H1 (cell line): ENCODE measurements at regions not wholly inside any gene's neighbourhood (a gene's known extent, or its start where the extent isn't known, plus 50 kb on each side); places are given as distances from the start of the nearest gene placed in this dataset.

Source experiments
- CTCF ChIA-PET: fragments of 300-600 bp; sonication (Branson Sonifier 250); formaldehyde crosslinking; loops from one replicate; lab custom pipeline; 2021; ENCODE audit not compliant: partially characterized antibody; lab: Charles Lee
- POLR2A ChIA-PET: fragments of 300-600 bp; sonication (Branson Sonifier 250); formaldehyde crosslinking; loops from one replicate; lab custom pipeline; 2021; ENCODE audit warnings: inconsistent platforms; ENCODE audit not compliant: partially characterized antibody; lab: Charles Lee
- DNase-seq, 2 experiments: peaks; one replicate each; pipeline versions ENCODE4 v3.0.0 to v3.0.0-alpha.2; 2010 to 2022; ENCODE audit warnings: low spot score in 2 of 2, low read depth in 1 of 2, mixed read lengths in 1 of 2
- FAIRE-seq: peaks from 2 replicates; lab custom pipeline; 2011; peaks lifted over from hg19 to GRCh38; lab: Jason Lieb, UNC
- H2AFZ ChIP-seq: 2 replicates; pipeline ENCODE4 v1.8.1; 2012; ENCODE audit warnings: low read length, inconsistent platforms
- H2AK5ac ChIP-seq: 2 replicates; pipeline ENCODE4 v1.6.1; 2013; ENCODE audit warnings: low read depth, low read length
- H2BK120ac ChIP-seq: replicated peaks from 2 replicates; pipeline ENCODE3; 2013; ENCODE audit warnings: low read depth, low read length, inconsistent platforms
- H2BK12ac ChIP-seq: 2 replicates; pipeline ENCODE4 v1.6.1; 2013; ENCODE audit warnings: low read depth, low read length
- H2BK15ac ChIP-seq: 2 replicates; pipeline ENCODE4 v1.6.1; 2013; ENCODE audit warnings: low read length
- H2BK20ac ChIP-seq: 2 replicates; pipeline ENCODE4 v1.6.1; 2013; ENCODE audit warnings: low read length
- H2BK5ac ChIP-seq: 2 replicates; pipeline ENCODE4 v1.6.1; 2013; ENCODE audit warnings: low read depth, low read length
- H3K14ac ChIP-seq: 2 replicates; pipeline ENCODE4 v1.6.1; 2013; ENCODE audit warnings: inconsistent platforms; ENCODE audit not compliant: insufficient read length
- H3K18ac ChIP-seq: 2 replicates; pipeline ENCODE4 v1.6.1; 2013; ENCODE audit warnings: low read length; ENCODE audit errors: extremely low read depth
- H3K23ac ChIP-seq: 2 replicates; pipeline ENCODE4 v1.6.1; 2013; ENCODE audit warnings: inconsistent platforms; ENCODE audit not compliant: insufficient read length
- H3K23me2 ChIP-seq: 2 replicates; pipeline ENCODE4 v1.6.1; 2013; ENCODE audit warnings: low read depth, low read length
- H3K27ac ChIP-seq: 2 replicates; pipeline ENCODE4 v1.6.1; 2011; ENCODE audit warnings: low read depth, low read length, inconsistent platforms
- H3K27me3 ChIP-seq, 4 experiments: replicated peaks in 1 of 4; 1 replicate in 1 of 4; 2 replicates in 3 of 4; pipeline versions ENCODE4 v1.6.1 to v1.8.1; 2011 to 2013; ENCODE audit warnings: low read length in 3 of 4, mild to moderate bottlenecking in 3 of 4, inconsistent platforms in 2 of 4, mixed read lengths in 2 of 4, moderate library complexity in 1 of 4; ENCODE audit not compliant: control insufficient read depth in 3 of 4, insufficient read depth in 3 of 4; ENCODE audit errors: extremely low read depth in 1 of 4
- H3K36me3 ChIP-seq, 4 experiments: 2 replicates each; pipeline versions ENCODE4 v1.6.1 to v1.8.1; 2011 to 2013; ENCODE audit warnings: mild to moderate bottlenecking in 4 of 4, low read length in 3 of 4, moderate library complexity in 2 of 4, control low read depth in 1 of 4, inconsistent platforms in 1 of 4; ENCODE audit not compliant: insufficient read depth in 4 of 4, control insufficient read depth in 2 of 4
- H3K4ac ChIP-seq: replicated peaks from 2 replicates; pipeline ENCODE3; 2013; ENCODE audit warnings: low read length, low read depth, mixed read lengths, inconsistent platforms; ENCODE audit not compliant: insufficient read length
- H3K4me1 ChIP-seq, 4 experiments: replicated peaks in 1 of 4; 1 replicate in 1 of 4; 2 replicates in 3 of 4; pipeline versions ENCODE4 v1.6.1 to v1.8.1; 2011 to 2013; ENCODE audit warnings: low read length in 3 of 4, inconsistent platforms in 2 of 4, mixed read lengths in 1 of 4; ENCODE audit not compliant: insufficient read depth in 4 of 4, control insufficient read depth in 3 of 4
- H3K4me2 ChIP-seq, 2 experiments: 2 replicates each; pipeline versions ENCODE4 v1.6.1 to v1.8.1; 2011 to 2013; ENCODE audit warnings: low read depth in 2 of 2, low read length in 2 of 2, control low read depth in 1 of 2, inconsistent platforms in 1 of 2, mild to moderate bottlenecking in 1 of 2; ENCODE audit not compliant: insufficient read depth in 1 of 2
- H3K4me3 ChIP-seq, 4 experiments: fragments of 200-600, 300-600 bp in 1 of 4; sonication (generic), shearing (Covaris generic), sonication (Bioruptor Twin) in 1 of 4; 2 replicates each; pipeline versions ENCODE4 v1.5.1 to v1.8.1; 2011 to 2016; ENCODE audit warnings: low read length in 4 of 4, low read depth in 3 of 4, control low read depth in 2 of 4, inconsistent platforms in 2 of 4, mild to moderate bottlenecking in 2 of 4, mixed read lengths in 1 of 4, moderate library complexity in 1 of 4; ENCODE audit not compliant: insufficient read depth in 2 of 4; ENCODE audit errors: extremely low read depth in 1 of 4
- H3K56ac ChIP-seq: replicated peaks from 2 replicates; pipeline ENCODE3; 2013; ENCODE audit warnings: low read depth, mild to moderate bottlenecking, mixed read lengths, low read length, inconsistent platforms; ENCODE audit not compliant: insufficient read length
- H3K79me1 ChIP-seq: 2 replicates; pipeline ENCODE4 v1.6.1; 2013; ENCODE audit warnings: low read depth, low read length, control low read depth
- H3K79me2 ChIP-seq, 2 experiments: 2 replicates each; pipeline versions ENCODE4 v1.6.1 to v1.8.1; 2012 to 2013; ENCODE audit warnings: low read length in 2 of 2, mild to moderate bottlenecking in 2 of 2, inconsistent platforms in 1 of 2; ENCODE audit not compliant: insufficient read depth in 2 of 2, control insufficient read depth in 1 of 2
- H3K9ac ChIP-seq, 4 experiments: replicated peaks in 1 of 4; 1 replicate in 1 of 4; 2 replicates in 3 of 4; pipeline versions ENCODE4 v1.6.1 to v1.8.1; 2011 to 2013; ENCODE audit warnings: low read depth in 3 of 4, low read length in 3 of 4, control low read depth in 2 of 4, mild to moderate bottlenecking in 2 of 4, moderate library complexity in 2 of 4, inconsistent platforms in 1 of 4; ENCODE audit errors: extremely low read depth in 1 of 4
- H3K9me3 ChIP-seq, 2 experiments: 2 replicates each; pipeline versions ENCODE4 v1.6.1 to v1.8.1; 2012 to 2013; ENCODE audit warnings: mild to moderate bottlenecking in 2 of 2, moderate library complexity in 2 of 2, control low read depth in 1 of 2, inconsistent platforms in 1 of 2, low read depth in 1 of 2, low read length in 1 of 2, mixed read lengths in 1 of 2; ENCODE audit not compliant: insufficient read depth in 2 of 2
- H4K20me1 ChIP-seq, 2 experiments: replicated peaks in 1 of 2; 2 replicates each; pipeline versions ENCODE3 to v1.8.1; 2011 to 2013; ENCODE audit warnings: inconsistent platforms in 2 of 2, low read length in 2 of 2, mild to moderate bottlenecking in 1 of 2; ENCODE audit not compliant: insufficient read depth in 2 of 2, control insufficient read depth in 1 of 2
- H4K5ac ChIP-seq: 2 replicates; pipeline ENCODE4 v1.6.1; 2013; ENCODE audit warnings: low read length, low read depth, mixed read lengths, inconsistent platforms; ENCODE audit not compliant: insufficient read length
- H4K8ac ChIP-seq: 2 replicates; pipeline ENCODE4 v1.8.0; 2013; ENCODE audit warnings: mild to moderate bottlenecking, moderate library complexity, low read length, inconsistent platforms; ENCODE audit not compliant: insufficient read depth; ENCODE audit errors: extremely low read depth
- H4K91ac ChIP-seq: replicated peaks from 2 replicates; pipeline ENCODE3; 2013; ENCODE audit warnings: low read length, mixed read lengths, inconsistent platforms; ENCODE audit not compliant: insufficient read length
- ATF2 ChIP-seq: IDR thresholded peaks from 2 replicates; pipeline ENCODE4 v1.6.1; 2012; ENCODE audit warnings: low read length, inconsistent platforms
- BCL11A ChIP-seq, 2 experiments: IDR thresholded peaks; one replicate each; pipeline ENCODE4 v1.6.1; 2011; ENCODE audit warnings: low read depth in 2 of 2, low read length in 2 of 2, mild to moderate bottlenecking in 2 of 2
- BRCA1 ChIP-seq: IDR thresholded peaks from 2 replicates; pipeline ENCODE4 v1.6.1; 2012; ENCODE audit warnings: low read depth, low read length, improper control_type of control experiment
- CBX8 ChIP-seq: fragments of 300-800, 300-1000 bp; sonication (generic); IDR thresholded peaks from 2 replicates; pipeline ENCODE4 v1.7.1; 2016; ENCODE audit warnings: low read depth, low read length, borderline replicate concordance
- EZH2 ChIP-seq: fragments of 200-600 bp; sonication (generic); IDR thresholded peaks from 2 replicates; pipeline ENCODE4 v1.7.1; 2012; ENCODE audit warnings: low read depth, mild to moderate bottlenecking, moderate library complexity, low read length, inconsistent platforms; ENCODE audit not compliant: severe bottlenecking
- HDAC6 ChIP-seq: IDR thresholded peaks from one replicate; pipeline ENCODE4 v1.7.1; 2012; ENCODE audit warnings: low read depth, mild to moderate bottlenecking, inconsistent platforms, low read length, moderate library complexity
- KDM1A ChIP-seq: fragments of 200-600, 300-600 bp; sonication (generic); IDR thresholded peaks from 2 replicates; pipeline ENCODE4 v1.7.1; 2016; ENCODE audit warnings: mild to moderate bottlenecking, low read length, borderline replicate concordance
- KDM5A ChIP-seq: fragments of 200-600 bp; IDR thresholded peaks from 2 replicates; pipeline ENCODE4 v1.7.1; 2012; ENCODE audit warnings: mild to moderate bottlenecking, low read length, inconsistent platforms, mixed read lengths
- SAP30 ChIP-seq: fragments of 300-600 bp; sonication (generic); IDR thresholded peaks from 2 replicates; pipeline ENCODE4 v1.7.1; 2012; ENCODE audit warnings: low read length, moderate library complexity, mild to moderate bottlenecking, inconsistent platforms; ENCODE audit not compliant: insufficient read depth, insufficient replicate concordance
- SIN3A ChIP-seq, 2 experiments: IDR thresholded peaks in 1 of 2; conservative IDR thresholded peaks in 1 of 2; 2 replicates each; pipeline ENCODE4 v1.6.1; 2011 to 2012; ENCODE audit warnings: low read length in 2 of 2, improper control_type of control experiment in 1 of 2, low read depth in 1 of 2, mild to moderate bottlenecking in 1 of 2
- SIRT6 ChIP-seq: IDR thresholded peaks from one replicate; pipeline ENCODE4 v1.7.1; 2012; ENCODE audit warnings: low read length, inconsistent platforms
- SIX5 ChIP-seq: IDR thresholded peaks from 2 replicates; pipeline ENCODE4 v1.6.1; 2011; ENCODE audit warnings: mild to moderate bottlenecking, low read depth, low read length
- TAF1 ChIP-seq: IDR thresholded peaks from 2 replicates; pipeline ENCODE4 v1.6.1; 2011; ENCODE audit warnings: mild to moderate bottlenecking, low read depth, low read length
- TAF7 ChIP-seq: optimal IDR thresholded peaks from 2 replicates; pipeline ENCODE3; 2011; ENCODE audit warnings: low read depth, mild to moderate bottlenecking, inconsistent platforms, low read length, moderate library complexity, borderline replicate concordance
- TCF12 ChIP-seq: IDR thresholded peaks from 2 replicates; pipeline ENCODE4 v1.6.1; 2011; ENCODE audit warnings: low read depth, mild to moderate bottlenecking, low read length

GRCh38 chr1:159653201-159653600, 61.2 kb downstream of the CRP start:
- H3K9me3 ChIP-seq: peaks cover 20 to 24% of the 10 kb centered on the region in 2 experiments; a peak in 3 of 4 replicates
- H3K23ac ChIP-seq: no peak overlapping the region
- no peak overlapping the region for H2BK15ac ChIP-seq
- no peak overlapping the region for H2BK12ac ChIP-seq
- H3K23me2 ChIP-seq: no peaks in the 10 kb centered on the region
- no peak overlapping the region for H4K8ac ChIP-seq
- no peaks in the 10 kb centered on the region for H3K4me1 ChIP-seq
- no peak overlapping the region for H3K4ac ChIP-seq
- POLR2A ChIA-PET: no interaction called here
- no peak overlapping the region for H2BK5ac ChIP-seq
- H3K36me3 ChIP-seq: no peaks in the 10 kb centered on the region
- H4K20me1 ChIP-seq: no peaks in the 10 kb centered on the region
- DNase-seq (no peak), FAIRE-seq (no peak)
- no peak overlapping the region for H4K5ac ChIP-seq
- H3K4me3 ChIP-seq: no peak overlapping the region
- H3K79me2 ChIP-seq: no peaks in the 10 kb centered on the region
- H3K14ac ChIP-seq: no peak overlapping the region
- H3K9ac ChIP-seq: no peak overlapping the region
- H3K18ac ChIP-seq: no peak overlapping the region
- no peak overlapping the region for H2BK20ac ChIP-seq
- H3K27ac ChIP-seq: no peak overlapping the region
- CTCF ChIA-PET: no interaction called here
- H2AFZ ChIP-seq: no peak overlapping the region
- H2AK5ac ChIP-seq: no peak overlapping the region
- H3K56ac ChIP-seq: no peak overlapping the region
- no peak overlapping the region for H4K91ac ChIP-seq
- H3K4me2 ChIP-seq: no peak overlapping the region
- H2BK120ac ChIP-seq: no peak overlapping the region
- no peaks in the 10 kb centered on the region for H3K79me1 ChIP-seq
- H3K27me3 ChIP-seq: no peaks in the 10 kb centered on the region
- TF ChIP-seq BCL11A (IDR thresholded peaks at IDR 0.05; ENCODE audit: low read depth in 2 of 2, low read length in 2 of 2) (no peak), BRCA1 (no peak), TAF7 (no peak), HDAC6 (no peak), CBX8 (no peak), KDM5A (no peak), SAP30 (no peak), EZH2 (no peak), TCF12 (no peak), SIX5 (no peak), TAF1 (no peak), SIRT6 (no peak), ATF2 (no peak), KDM1A (no peak), SIN3A (conservative IDR thresholded peaks at IDR 0.05 in 1 of 2, IDR thresholded peaks at IDR 0.05 in 1 of 2; ENCODE audit: low read depth in 1 of 2, low read length in 2 of 2) (no peak)
